WTC11 (cell line): ENCODE measurements at regions not wholly inside any gene's neighbourhood (a gene's known extent, or its start where the extent isn't known, plus 50 kb on each side); places are given as distances from the start of the nearest gene placed in this dataset.

Source experiments
- ATF1 ChIP-seq: sonication (generic); formaldehyde crosslinking; IDR thresholded peaks from 2 replicates; pipeline ENCODE4 v1.8.1; 2023; ENCODE audit warnings: mild to moderate bottlenecking, moderate library complexity, missing genetic modification reagents
- CREM ChIP-seq: sonication (generic); formaldehyde crosslinking; IDR thresholded peaks from 2 replicates; pipeline ENCODE4 v1.8.1; 2022; ENCODE audit warnings: mild to moderate bottlenecking, missing genetic modification reagents, moderate library complexity
- CTCF ChIP-seq: fragments of 200-600 bp; IDR thresholded peaks from 2 replicates; pipeline ENCODE4 v1.8.0; 2022; ENCODE audit warnings: antibody characterized with exemption
- JUN ChIP-seq: sonication (generic); formaldehyde crosslinking; IDR thresholded peaks from 2 replicates; pipeline ENCODE4 v1.8.0; 2023; ENCODE audit warnings: mild to moderate bottlenecking, missing genetic modification reagents
- SP1 ChIP-seq: sonication (generic); formaldehyde crosslinking; conservative IDR thresholded peaks from 2 replicates; pipeline ENCODE4 v1.8.1; 2022; ENCODE audit warnings: missing genetic modification reagents
- USF1 ChIP-seq: sonication (generic); formaldehyde crosslinking; IDR thresholded peaks from 2 replicates; pipeline ENCODE4 v1.8.0; 2022; ENCODE audit warnings: mild to moderate bottlenecking, missing genetic modification reagents
- USF2 ChIP-seq: sonication (generic); formaldehyde crosslinking; IDR thresholded peaks from 2 replicates; pipeline ENCODE4 v1.8.1; 2023; ENCODE audit warnings: mild to moderate bottlenecking, missing genetic modification reagents, moderate library complexity
- ZBTB21 ChIP-seq: sonication (generic); formaldehyde crosslinking; IDR thresholded peaks from 2 replicates; pipeline ENCODE4 v1.8.1; 2023; ENCODE audit warnings: mild to moderate bottlenecking, missing genetic modification reagents, borderline replicate concordance

GRCh38 chr1:216935901-216936300 is 212.7 kb upstream of the ESRRG start:
- TF ChIP-seq USF2 = no peak
- TF ChIP-seq CREM (CRISPR knock-in tag) = no peak
- TF ChIP-seq SP1 (CRISPR knock-in tag) = no peak
- no peak for TF ChIP-seq USF1 (CRISPR knock-in tag)
- TF ChIP-seq ATF1 = no peak
- TF ChIP-seq ZBTB21 (CRISPR knock-in tag) = no peak
- TF ChIP-seq JUN (CRISPR knock-in tag) = no peak
- no peak for TF ChIP-seq CTCF
